DOHH2 (cell line): ENCODE measurements at regions not wholly inside any gene's neighbourhood (a gene's known extent, or its start where the extent isn't known, plus 50 kb on each side); places are given as distances from the start of the nearest gene placed in this dataset.

ENCODE experiments used
- H3F3A ChIP-seq: fragments of 200-600 bp; sonication (generic), shearing (Covaris generic); 2 replicates; pipeline ENCODE4 v1.6.0; 2016; ENCODE audit warnings: antibody characterized with exemption, mild to moderate bottlenecking; ENCODE audit not compliant: control insufficient read depth, insufficient read depth
- H3K27ac ChIP-seq: fragments of 200-600 bp; sonication (generic); 2 replicates; pipeline ENCODE4 v1.5.1; 2014; ENCODE audit warnings: low read depth, mild to moderate bottlenecking, low read length, moderate library complexity
- H3K27me3 ChIP-seq: fragments of 200-600 bp; sonication (generic); 2 replicates; pipeline ENCODE4 v1.6.1; 2014; ENCODE audit warnings: mild to moderate bottlenecking, low read length, mixed read lengths; ENCODE audit not compliant: control insufficient read depth
- H3K36me3 ChIP-seq: fragments of 200-600 bp; sonication (generic); 2 replicates; pipeline ENCODE4 v1.6.1; 2014; ENCODE audit warnings: mild to moderate bottlenecking, low read length, moderate library complexity, mixed read lengths; ENCODE audit not compliant: control insufficient read depth
- H3K4me1 ChIP-seq: fragments of 200-600 bp; sonication (generic); 2 replicates; pipeline ENCODE4 v1.6.1; 2014; ENCODE audit warnings: mild to moderate bottlenecking, low read length, mixed read lengths; ENCODE audit not compliant: control insufficient read depth
- H3K4me2 ChIP-seq: fragments of 200-600 bp; sonication (generic); 2 replicates; pipeline ENCODE4 v1.6.0; 2014; ENCODE audit warnings: mild to moderate bottlenecking, low read length, moderate library complexity
- H3K4me3 ChIP-seq: fragments of 200-600 bp; sonication (generic); 2 replicates; pipeline ENCODE4 v1.5.1; 2014; ENCODE audit warnings: mild to moderate bottlenecking, low read length, mixed read lengths
- H3K79me2 ChIP-seq: fragments of 200-600 bp; sonication (generic); 2 replicates; pipeline ENCODE4 v1.6.1; 2014; ENCODE audit warnings: mild to moderate bottlenecking, low read length, mixed read lengths; ENCODE audit not compliant: control insufficient read depth
- H3K9me2 ChIP-seq: fragments of 200-600 bp; sonication (generic); replicated peaks from 2 replicates; pipeline ENCODE4 v1.6.1; 2014; ENCODE audit warnings: mild to moderate bottlenecking, low read length, mixed read lengths; ENCODE audit not compliant: control insufficient read depth
- H3K9me3 ChIP-seq: fragments of 200-600 bp; sonication (generic); 2 replicates; pipeline ENCODE4 v1.6.1; 2014; ENCODE audit warnings: antibody characterized with exemption, low read length, mixed read lengths; ENCODE audit not compliant: control insufficient read depth, insufficient read depth
- H4K20me1 ChIP-seq: fragments of 200-600 bp; sonication (generic); 2 replicates; pipeline ENCODE4 v1.6.0; 2014; ENCODE audit warnings: low read depth, mild to moderate bottlenecking, antibody characterized with exemption, low read length, moderate library complexity; ENCODE audit not compliant: control insufficient read depth, insufficient read depth
- CTCF ChIP-seq: fragments of 200-600 bp; sonication (generic); IDR thresholded peaks from one replicate; pipeline ENCODE4 v1.5.1; 2014; ENCODE audit warnings: antibody characterized with exemption, mild to moderate bottlenecking, low read depth, low read length; ENCODE audit not compliant: poor library complexity, severe bottlenecking
- EZH2phosphoT487 ChIP-seq: fragments of 200-600 bp; sonication (generic); IDR thresholded peaks from 2 replicates; pipeline ENCODE4 v1.6.1; 2017; ENCODE audit warnings: borderline replicate concordance, mild to moderate bottlenecking, antibody characterized with exemption, low read length, moderate library complexity, mixed read lengths

DNA sequence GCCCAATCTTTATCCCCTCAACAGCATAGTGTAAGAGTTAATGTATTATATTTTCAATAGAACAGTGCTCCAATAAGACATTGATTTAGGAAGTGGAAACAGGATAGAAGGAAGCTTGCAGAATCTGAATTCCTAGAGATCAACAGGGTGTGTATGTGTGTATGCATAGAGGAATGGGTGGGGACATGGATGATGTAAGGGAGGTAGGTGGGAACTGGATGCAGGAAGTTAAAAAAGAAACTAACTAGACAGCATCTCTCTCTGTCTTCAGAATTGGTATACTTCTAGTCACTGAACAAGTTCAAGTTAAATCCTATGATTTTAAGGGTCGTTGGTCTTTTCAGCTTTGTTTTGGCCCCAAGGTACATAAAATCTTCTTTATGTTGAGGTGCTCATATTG lies 196.6 kb downstream of the PMAIP1 start:
- Histone ChIP-seq H3K27ac (no peak overlapping the region), H3K36me3 (no peaks in the 10 kb centered on the region), H3K4me3 (no peak overlapping the region), H3K9me3 (no peaks in the 10 kb centered on the region), H3K79me2 (no peaks in the 10 kb centered on the region), H3K4me2 (no peak overlapping the region), H3K4me1 (no peaks in the 10 kb centered on the region), H3K27me3 (no peaks in the 10 kb centered on the region; the same call in 1 of the 2 replicates), H3F3A (no peaks in the 10 kb centered on the region), H3K9me2 (no peaks in the 10 kb centered on the region), H4K20me1 (no peaks in the 10 kb centered on the region)
- TF ChIP-seq EZH2phosphoT487 (no peak), CTCF (no peak)

DNA sequence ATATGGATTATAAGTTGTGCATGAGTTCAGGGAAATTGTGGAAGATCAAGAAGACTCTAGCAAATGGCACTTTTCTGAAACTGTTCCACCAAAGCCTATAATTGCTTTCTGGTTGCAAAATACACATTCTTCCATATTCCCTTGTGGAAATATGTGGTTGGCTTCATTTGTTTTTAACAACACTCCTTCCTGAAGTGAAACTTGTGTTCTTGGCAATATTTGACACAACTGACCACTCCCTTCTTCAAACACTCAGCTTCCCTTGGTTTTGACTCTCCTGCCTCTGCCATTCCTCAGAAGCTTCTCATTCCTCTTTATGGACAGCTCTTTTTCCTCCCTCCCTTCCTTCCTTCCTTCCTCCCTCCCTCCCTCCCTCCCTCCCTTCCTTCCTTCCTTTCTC lies 192.3 kb downstream of the PMAIP1 start:
- Histone ChIP-seq H3K27ac (no peak overlapping the region), H3K4me2 (no peak overlapping the region), H3K9me3 (no peaks in the 10 kb centered on the region), H3K79me2 (no peaks in the 10 kb centered on the region), H3K9me2 (no peaks in the 10 kb centered on the region), H3K27me3 (no peaks in the 10 kb centered on the region), H4K20me1 (no peaks in the 10 kb centered on the region), H3K4me1 (0 out of 2 replicates have a peak, but pooled peaks cover 4% of the 10 kb centered on the region), H3K4me3 (no peak overlapping the region), H3K36me3 (no peaks in the 10 kb centered on the region), H3F3A (no peaks in the 10 kb centered on the region)
- no peak for TF ChIP-seq CTCF
- no peak for TF ChIP-seq EZH2phosphoT487

DNA sequence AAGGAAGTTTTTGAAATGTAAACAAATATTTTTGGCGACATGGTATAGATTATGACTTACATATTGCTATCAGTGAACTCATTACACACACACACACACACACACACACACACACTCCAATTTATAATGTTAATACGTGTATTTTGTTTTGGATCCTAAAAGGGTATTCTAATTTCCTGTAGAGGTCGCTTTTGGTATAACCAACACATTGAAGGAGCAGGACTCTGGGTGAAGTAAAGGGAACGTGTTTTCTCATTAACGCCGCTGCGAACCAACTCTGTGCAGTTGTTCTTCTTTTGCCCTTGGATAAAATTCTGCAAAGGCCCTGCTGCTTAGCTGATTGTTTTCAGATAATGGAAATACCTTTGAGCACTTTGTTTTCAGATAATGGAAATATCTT lies 190.4 kb downstream of the PMAIP1 start:
- Histone ChIP-seq H3K36me3 (no peaks in the 10 kb centered on the region), H3K4me2 (no peak overlapping the region), H3K79me2 (no peaks in the 10 kb centered on the region), H3K9me3 (no peaks in the 10 kb centered on the region), H3F3A (no peaks in the 10 kb centered on the region), H4K20me1 (no peaks in the 10 kb centered on the region), H3K27ac (no peak overlapping the region), H3K27me3 (peaks cover 2% of the 10 kb centered on the region; the same call in 1 of the 2 replicates), H3K4me1 (0 out of 2 replicates have a peak, but pooled peaks cover 4% of the 10 kb centered on the region), H3K9me2 (no peaks in the 10 kb centered on the region), H3K4me3 (no peak overlapping the region)
- peak; percentile 58 for TF ChIP-seq CTCF
- TF ChIP-seq EZH2phosphoT487: no peak
